ENCODE measurements at regions not wholly inside any gene's neighbourhood (a gene's known extent, or its start where the extent isn't known, plus 50 kb on each side); places are given as distances from the start of the nearest gene placed in this dataset.
"Not testable (repeated sequence)": the region's sequence is repeated elsewhere in the genome, so short reads cannot be mapped to it uniquely, and the experiment has no call there.

- DNase-seq (ENCODE audit: low spot score), result no peak
Measured at GRCh38 chr2:133879703-133880102, 311.4 kb upstream of the NCKAP5 start.

GRCh38 chr2:133882159-133882558, 313.9 kb upstream of the NCKAP5 start:
- not testable (repeated sequence) for DNase-seq (ENCODE audit: low spot score)

- DNase-seq (ENCODE audit: low spot score), result no peak
Measured at GRCh38 chr2:133884739-133885381, 316.6 kb upstream of the NCKAP5 start.

- no peak for DNase-seq (ENCODE audit: low spot score)
Measured at GRCh38 chr2:133885847-133886246, 317.6 kb upstream of the NCKAP5 start.

- DNase-seq (ENCODE audit: low spot score), result peak; percentile 78
Measured at GRCh38 chr2:133886735-133887675, 318.7 kb upstream of the NCKAP5 start.

GRCh38 chr2:133887676-133888040, 319.4 kb upstream of the NCKAP5 start:
- DNase-seq (ENCODE audit: low spot score), result no peak

- no peak for DNase-seq (ENCODE audit: low spot score)
Measured at GRCh38 chr2:133888107-133888506, 319.8 kb upstream of the NCKAP5 start.

GRCh38 chr2:133888621-133889219, 320.5 kb upstream of the NCKAP5 start:
- DNase-seq (ENCODE audit: low spot score), result no peak

- DNase-seq (ENCODE audit: low spot score), result no peak
Measured at GRCh38 chr2:133892352-133892913, 324.2 kb upstream of the NCKAP5 start.

- no peak for DNase-seq (ENCODE audit: low spot score)
Measured at GRCh38 chr2:133894429-133894828, 326.2 kb upstream of the NCKAP5 start.

- DNase-seq (ENCODE audit: low spot score), result not testable (repeated sequence)
Measured at GRCh38 chr2:133897838-133898237, 329.6 kb upstream of the NCKAP5 start.

GRCh38 chr2:133900909-133901308, 332.6 kb upstream of the NCKAP5 start:
- DNase-seq (ENCODE audit: low spot score), result no peak

- DNase-seq (ENCODE audit: low spot score), result no peak
Measured at GRCh38 chr2:133906396-133906795, 338.1 kb upstream of the NCKAP5 start.

- DNase-seq (ENCODE audit: low spot score), result no peak
Measured at GRCh38 chr2:133906926-133907325, 338.7 kb upstream of the NCKAP5 start.

GRCh38 chr2:133908171-133908570, 339.9 kb upstream of the NCKAP5 start:
- DNase-seq (ENCODE audit: low spot score), result no peak

- no peak for DNase-seq (ENCODE audit: low spot score)
Measured at GRCh38 chr2:133918141-133918540, 335.7 kb upstream of the MGAT5 start.

- no peak for DNase-seq (ENCODE audit: low spot score)
Measured at GRCh38 chr2:133919285-133919684, 334.6 kb upstream of the MGAT5 start.

GRCh38 chr2:133927894-133928293, 326.0 kb upstream of the MGAT5 start:
- no peak for DNase-seq (ENCODE audit: low spot score)

GRCh38 chr2:133936096-133936495, 317.8 kb upstream of the MGAT5 start:
- DNase-seq (ENCODE audit: low spot score), result no peak

GRCh38 chr2:133936601-133937000, 317.3 kb upstream of the MGAT5 start:
- no peak for DNase-seq (ENCODE audit: low spot score)

GRCh38 chr2:133937669-133938068, 316.2 kb upstream of the MGAT5 start:
- DNase-seq (ENCODE audit: low spot score), result no peak

- DNase-seq (ENCODE audit: low spot score), result no peak
Measured at GRCh38 chr2:133940134-133940533, 313.7 kb upstream of the MGAT5 start.

All from ureter (tissue), 1 donor.